GM19468 (cell line): ENCODE measurements at regions not wholly inside any gene's neighbourhood (a gene's known extent, or its start where the extent isn't known, plus 50 kb on each side); places are given as distances from the start of the nearest gene placed in this dataset.

Experiments
- ATAC-seq: cut with Tn5 transposase; IDR thresholded peaks from one replicate; pipeline ENCODE4 v1.9.1; 2021; ENCODE audit warnings: mild to moderate bottlenecking, moderate library complexity, moderate number of reproducible peaks; ENCODE audit not compliant: unreplicated experiment; ENCODE audit errors: extremely low read depth

DNA sequence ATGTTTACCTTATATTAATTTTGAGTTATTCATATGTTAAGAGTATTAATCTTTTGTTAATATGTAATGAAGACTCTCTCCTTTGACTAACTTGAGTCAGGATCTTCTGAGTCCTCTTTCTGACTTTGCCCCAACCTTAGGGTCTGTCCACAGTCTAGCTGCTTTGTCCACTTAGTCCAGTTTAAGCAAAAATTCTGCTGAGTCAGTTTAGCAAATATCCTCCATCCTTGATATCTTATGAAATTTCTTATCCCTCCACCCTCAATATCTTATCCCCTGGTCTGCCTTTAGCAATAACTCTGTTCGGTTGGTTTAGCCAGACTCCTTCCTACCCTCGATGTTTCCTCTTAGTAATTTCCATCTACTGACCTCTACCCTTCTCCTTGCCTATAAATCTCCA lies 91.7 kb downstream of the DIPK2A start:
- no peak for ATAC-seq

DNA sequence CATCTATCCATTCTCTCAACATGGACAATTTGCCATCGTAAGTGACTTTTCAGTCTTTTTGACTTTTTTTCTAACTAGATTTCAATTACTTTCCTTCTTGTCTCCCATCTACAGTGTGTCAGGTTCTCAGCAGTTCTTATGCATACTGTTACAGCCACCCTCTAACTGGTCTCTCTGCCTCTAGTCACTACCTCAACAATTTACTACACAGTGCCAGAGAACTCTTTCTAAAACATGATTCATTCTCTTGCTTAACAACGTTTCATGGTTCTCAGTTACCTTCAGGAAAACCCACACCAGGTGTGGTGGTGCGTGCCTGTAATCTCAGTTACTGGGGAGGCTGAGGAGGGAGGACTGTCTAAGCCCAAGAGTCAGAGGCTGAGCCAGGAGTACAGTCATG lies 95.4 kb downstream of the DIPK2A start:
- no peak for ATAC-seq

DNA sequence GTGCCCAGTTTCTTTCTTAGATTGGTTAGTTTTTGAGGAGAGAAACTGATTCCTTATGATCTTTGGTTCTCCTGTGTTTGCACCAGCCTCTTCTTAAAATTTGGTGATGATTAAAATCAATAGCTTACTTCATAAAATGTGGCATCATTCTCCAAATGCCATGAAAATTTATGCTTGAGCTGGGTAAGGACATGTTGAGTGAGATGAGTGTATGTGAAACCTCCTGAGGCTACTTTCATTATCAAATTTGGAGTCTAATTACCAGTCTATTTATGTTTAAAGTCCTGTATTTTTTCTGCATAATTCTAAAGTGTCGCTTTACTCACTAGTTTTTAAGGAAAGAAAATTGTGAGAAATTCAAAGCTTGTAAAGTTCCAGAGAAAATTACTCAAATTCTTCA lies 102.1 kb downstream of the DIPK2A start:
- no peak for ATAC-seq

DNA sequence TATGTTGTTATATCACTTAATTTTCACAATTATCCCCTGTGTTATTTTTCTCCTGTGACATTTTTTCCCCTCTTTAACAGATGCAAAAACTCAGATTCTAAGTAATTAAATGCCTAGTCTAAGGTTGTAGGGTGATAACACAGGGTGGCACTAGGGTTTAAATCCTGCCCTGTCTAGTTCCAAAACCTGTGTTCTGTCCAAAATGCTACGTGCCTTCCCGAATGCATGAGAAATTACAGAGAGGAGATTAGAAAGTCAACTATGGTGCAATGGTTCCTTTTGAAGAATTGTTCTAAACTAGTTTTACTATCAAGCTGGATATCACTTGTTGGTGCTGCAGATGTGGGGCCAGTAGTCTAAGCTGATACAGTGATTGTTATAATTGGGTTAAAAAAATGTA lies 108.0 kb downstream of the DIPK2A start:
- ATAC-seq = no peak

GRCh38 chr3:144084929-144085328 lies 113.3 kb downstream of the DIPK2A start:
- ATAC-seq = no peak

DNA sequence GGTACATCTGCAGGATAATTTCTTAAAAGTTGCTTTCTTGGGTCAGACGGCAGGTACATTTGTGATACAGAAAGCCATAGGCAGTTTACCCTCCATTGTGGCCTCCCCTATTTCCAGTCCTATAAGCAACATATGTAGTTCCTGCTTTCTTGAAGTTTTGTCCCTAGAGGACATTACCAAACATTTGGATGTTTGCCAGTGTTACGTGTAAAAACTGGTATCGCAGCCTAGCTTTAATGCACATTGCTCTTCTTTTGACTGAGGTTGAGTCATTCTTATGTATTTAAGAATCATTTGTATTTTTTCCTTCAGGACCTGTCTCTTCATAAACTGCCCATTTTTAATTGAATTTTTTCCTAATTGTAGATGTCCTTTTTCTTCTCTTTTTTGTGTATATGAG lies 114.3 kb downstream of the DIPK2A start:
- ATAC-seq = no peak

GRCh38 chr3:144096016-144096415 lies 124.4 kb downstream of the DIPK2A start:
- ATAC-seq = no peak

- ATAC-seq = no peak
Measured at GRCh38 chr3:144097163-144097562, 125.5 kb downstream of the DIPK2A start.

GRCh38 chr3:144098691-144099090 lies 127.1 kb downstream of the DIPK2A start:
- no peak for ATAC-seq

DNA sequence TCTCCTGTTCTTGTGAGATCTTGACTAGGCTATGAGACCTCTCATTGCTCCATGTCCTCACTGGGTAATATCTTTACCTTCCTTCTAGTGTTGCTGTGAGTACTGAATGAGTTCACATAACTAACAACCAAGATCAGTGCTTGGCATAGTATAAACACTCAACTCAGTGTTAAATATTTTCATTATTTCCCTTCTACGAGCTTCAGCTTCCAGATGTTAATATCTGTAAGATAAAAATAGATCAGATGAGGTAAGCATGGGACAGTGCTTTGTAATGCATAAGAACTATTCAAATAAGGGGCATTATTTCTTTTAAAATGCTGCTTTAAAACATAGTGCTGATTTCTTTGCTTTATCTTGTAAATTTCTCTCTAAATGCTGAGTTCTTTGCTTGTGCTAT lies 130.8 kb downstream of the DIPK2A start:
- no peak for ATAC-seq

GRCh38 chr3:144104186-144104585 lies 132.6 kb downstream of the DIPK2A start:
- no peak for ATAC-seq

DNA sequence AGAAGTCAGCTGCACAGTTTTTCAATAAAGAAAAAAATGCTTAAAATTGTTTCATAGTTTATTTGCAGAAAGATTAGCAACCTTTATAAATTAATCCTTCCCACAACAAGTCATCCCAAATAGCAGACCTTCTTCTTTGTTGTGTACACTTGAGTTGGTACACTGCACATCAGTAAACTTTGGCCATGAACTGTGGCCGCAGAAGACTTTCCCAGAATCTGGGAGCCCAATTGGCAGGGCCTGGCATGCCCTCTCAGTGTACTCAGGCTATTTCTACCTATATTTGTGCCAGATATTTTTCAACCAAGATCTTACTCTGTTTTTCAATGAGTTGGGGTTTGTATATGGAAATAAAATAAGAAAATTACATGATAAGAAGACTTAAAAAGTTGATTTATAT lies 133.1 kb downstream of the DIPK2A start:
- ATAC-seq = no peak

- no peak for ATAC-seq
Measured at GRCh38 chr3:144105542-144105941, 133.9 kb downstream of the DIPK2A start.

GRCh38 chr3:144106970-144107369 lies 135.3 kb downstream of the DIPK2A start:
- no peak for ATAC-seq

GRCh38 chr3:144107923-144108322 lies 136.3 kb downstream of the DIPK2A start:
- ATAC-seq = no peak

DNA sequence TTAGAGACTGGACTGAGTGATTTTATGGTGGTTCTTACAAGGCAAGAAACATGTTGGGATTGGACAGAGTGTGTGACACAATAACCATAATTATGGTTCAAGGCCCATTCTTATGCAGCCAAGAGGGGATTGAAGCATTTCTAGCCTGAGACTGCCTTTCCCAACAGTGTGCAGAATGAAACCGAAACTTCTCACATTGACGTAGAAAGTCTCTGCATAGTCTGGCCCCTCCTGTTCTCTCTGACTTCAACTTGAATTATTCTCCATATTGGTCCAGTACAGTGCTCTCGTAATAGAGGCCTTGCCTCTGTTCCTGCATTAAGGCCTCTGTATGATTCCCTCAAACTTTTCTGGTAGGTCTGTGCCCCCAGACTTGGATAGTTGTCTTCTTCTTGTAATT lies 138.3 kb downstream of the DIPK2A start:
- ATAC-seq = peak; percentile 88

- no peak for ATAC-seq
Measured at GRCh38 chr3:144112036-144112435, 140.4 kb downstream of the DIPK2A start.

- no peak for ATAC-seq
Measured at GRCh38 chr3:144112437-144112836, 140.8 kb downstream of the DIPK2A start.

- ATAC-seq = no peak
Measured at GRCh38 chr3:144114767-144115166, 143.1 kb downstream of the DIPK2A start.

DNA sequence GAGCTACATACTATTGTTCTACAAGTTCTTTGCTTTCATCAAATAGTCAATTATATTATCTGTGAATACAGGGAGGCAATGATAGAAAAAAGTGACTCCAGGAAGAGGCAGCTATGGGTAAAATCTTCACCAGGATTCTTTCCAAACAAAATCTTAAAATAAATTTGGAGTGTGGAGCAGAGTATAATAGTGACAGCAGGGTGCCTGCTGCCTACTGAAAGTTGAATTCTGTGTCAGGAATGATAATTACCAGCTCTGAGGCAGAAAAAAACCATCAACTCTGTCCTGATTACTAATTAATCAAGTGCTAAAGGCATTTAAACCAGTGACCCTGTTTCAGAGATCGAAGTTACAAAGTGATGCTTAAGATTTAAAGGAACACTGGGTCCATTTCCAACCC lies 148.0 kb downstream of the DIPK2A start:
- no peak for ATAC-seq

DNA sequence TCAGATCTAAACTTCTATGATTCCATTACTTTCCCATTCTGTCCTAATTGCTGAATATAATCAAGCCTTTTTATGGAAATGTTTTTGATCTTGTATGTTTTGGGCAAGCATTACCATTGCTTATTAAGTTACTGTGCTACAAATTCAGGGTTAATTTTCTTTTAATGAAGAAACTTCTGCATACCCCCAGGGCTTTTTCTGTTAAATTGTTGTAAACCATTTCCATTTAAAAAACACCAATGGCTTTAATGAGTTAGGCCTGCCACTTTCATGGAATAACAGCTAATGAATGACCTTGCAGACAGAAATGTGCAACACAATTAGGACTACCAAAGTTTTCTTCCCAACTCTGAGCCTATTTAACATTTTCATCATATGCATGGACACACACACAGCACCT lies 150.0 kb downstream of the DIPK2A start:
- no peak for ATAC-seq

GRCh38 chr3:144127014-144127413 lies 155.4 kb downstream of the DIPK2A start:
- no peak for ATAC-seq

DNA sequence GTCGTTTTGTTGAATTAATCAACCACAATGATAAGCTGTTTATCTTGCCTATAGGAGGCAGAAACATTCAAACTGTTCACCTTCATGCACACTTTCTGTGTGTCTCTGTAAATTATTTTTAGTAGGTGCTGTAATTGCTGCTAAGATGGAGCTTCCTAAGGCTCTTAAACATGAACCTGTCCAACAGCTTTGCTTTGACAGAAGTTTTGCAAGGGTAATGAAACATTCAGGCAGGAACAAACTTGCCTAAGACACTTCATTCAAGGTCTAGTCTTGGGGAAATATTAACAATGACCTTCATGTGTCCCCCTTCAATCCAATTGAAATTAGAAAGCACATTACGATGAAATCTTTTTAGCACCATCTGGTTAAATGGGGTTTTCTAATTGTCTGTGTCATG lies 156.1 kb downstream of the DIPK2A start:
- no peak for ATAC-seq
